Kasumi-1 (cell line): ENCODE measurements at regions not wholly inside any gene's neighbourhood (a gene's known extent, or its start where the extent isn't known, plus 50 kb on each side); places are given as distances from the start of the nearest gene placed in this dataset.
A peak's percentile ranks its signal among the peaks of the same experiment; 100 is the strongest.

ENCODE experiments used
- DNase-seq, 2 experiments: peaks; one replicate each; lab custom pipeline; 2025; lab: John Stamatoyannopoulos, UW

GRCh38 chr4:20520901-20521300, 179.4 kb upstream of the PACRGL start:
- no peak for DNase-seq

DNA sequence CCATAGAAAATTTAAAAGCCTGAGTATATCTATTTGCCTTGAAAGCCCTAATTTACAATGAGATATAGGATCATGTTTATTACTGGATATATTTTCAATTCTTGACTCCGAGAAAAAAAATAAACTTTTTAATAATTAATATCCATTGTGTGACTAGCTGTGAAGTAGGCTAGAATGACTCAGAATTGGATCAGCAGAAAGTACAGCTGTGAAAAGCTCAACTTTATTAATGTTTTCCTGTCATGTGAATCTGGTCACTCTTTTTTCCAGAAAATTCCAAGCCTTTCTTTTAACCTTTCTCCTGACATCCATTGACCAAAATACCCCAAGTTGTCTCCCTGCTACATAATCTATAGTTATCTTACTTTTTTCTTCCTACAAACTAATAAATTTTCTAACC, 171.8 kb upstream of the PACRGL start:
- no peak for DNase-seq

- no peak for DNase-seq
These were observed 170.6 kb upstream of the PACRGL start for GRCh38 chr4:20529691-20530090.

DNA sequence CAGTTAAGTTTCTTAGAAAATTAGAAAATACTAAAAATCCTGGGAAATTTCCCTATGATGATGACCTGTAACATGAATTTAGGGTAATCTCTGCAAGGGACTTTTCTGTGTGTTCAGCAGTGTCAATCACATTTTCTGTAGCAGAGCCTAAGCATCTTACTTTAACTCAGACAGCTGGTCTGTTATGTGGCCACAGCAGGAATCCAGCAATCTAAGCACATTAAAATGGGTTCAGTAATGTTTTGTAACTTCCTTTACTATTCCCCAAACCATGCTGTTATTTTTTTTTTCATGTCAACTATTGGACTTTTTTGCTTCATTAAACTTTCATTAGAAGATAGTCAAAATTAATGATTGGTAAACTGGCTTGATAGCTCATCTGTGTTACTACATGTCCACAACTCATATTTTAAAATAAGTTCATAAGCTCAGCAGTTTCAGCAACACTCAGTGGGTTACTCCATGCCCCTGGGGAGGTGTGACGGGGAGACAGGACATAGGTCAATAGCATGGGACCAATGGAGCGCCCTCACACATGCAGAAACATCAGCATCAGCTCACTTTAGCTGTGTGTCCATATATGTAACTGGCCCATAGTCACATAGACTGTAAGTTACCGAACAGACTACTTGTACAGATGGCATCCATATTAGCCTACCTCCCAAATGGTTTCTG, 168.0 kb upstream of the PACRGL start:
- DNase-seq, result no peak

DNA sequence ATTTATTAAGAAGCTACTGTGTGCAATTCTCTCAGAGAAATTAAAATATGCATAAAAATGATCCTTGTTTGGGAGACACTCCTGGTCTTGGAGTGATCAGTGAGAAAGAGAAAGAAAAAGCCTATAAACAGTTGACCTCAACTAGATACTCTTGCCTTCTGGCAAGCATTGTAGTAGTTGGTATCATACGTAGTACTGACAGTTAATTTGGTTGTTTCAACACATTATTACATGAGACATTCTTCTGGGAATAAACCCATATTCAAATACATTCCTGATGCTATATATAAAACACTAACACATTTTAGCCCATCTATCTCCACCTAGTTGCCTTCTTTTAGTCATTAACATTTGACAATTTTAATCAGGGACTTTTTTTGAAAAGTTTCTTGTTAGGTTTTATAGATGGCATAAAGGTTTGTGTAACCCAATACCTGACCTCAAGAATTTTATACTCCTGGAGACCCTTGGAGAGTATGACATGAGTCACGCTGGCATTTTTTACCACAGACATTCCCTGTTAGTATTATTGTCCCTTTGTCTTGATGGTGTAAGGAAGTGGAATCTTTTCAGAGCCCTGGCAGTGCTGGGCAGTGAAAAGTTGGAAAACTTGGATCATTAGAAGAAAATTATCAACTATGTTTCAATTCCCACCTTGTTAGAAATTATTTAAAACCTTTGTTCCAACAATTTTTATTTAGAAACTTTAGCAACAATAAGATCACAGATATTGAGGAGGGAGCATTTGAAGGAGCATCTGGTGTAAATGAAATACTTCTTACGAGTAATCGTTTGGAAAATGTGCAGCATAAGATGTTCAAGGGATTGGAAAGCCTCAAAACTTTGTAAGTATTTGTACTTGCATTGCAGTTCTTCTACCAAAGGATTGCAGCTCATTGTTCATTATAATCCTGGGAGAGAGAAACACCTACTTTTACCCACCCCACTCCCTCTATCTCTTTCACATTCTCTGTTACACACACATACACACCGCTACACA, 167.1 kb upstream of the PACRGL start:
- DNase-seq, result no peak

DNA sequence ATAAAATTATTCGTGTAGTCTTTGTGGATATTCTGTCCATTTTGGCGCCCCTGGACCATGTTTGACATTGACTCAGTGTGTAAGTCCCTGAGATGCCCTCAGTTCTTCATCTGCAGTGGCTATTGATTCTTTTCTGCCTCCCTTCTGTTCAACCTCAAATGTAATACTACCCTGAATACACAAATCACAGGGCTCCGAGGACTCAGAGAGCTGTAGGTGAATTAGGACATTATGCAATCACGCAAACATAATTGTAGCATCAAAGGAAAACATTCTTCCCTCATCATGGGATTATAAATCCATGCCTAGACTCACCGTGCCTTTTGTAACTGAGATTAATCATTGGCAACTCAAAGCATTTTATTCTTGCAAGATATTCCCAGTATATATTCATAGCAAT, 161.4 kb upstream of the PACRGL start:
- no peak for DNase-seq

- DNase-seq, result no peak
These were observed 157.1 kb upstream of the PACRGL start for GRCh38 chr4:20543131-20543530.

DNA sequence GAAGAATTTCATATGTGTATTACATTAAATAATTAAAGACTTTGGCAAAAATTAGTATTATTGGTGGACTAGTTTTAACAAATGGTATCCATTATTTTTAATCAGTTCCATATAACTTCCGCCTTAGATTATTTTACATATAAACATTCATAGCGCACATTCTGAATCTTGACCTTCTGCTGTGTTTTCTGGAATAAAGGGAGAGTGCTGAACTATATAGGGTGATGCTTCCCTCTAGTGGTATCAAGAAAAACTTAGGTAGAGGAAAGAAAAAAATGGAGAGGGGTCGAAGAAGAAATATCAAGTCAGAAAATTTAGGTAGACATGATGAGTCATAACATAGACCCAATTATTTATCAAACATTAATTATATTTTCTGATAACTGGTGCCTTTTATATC, 155.6 kb upstream of the PACRGL start:
- peak; percentile 62 to 65 for DNase-seq

DNA sequence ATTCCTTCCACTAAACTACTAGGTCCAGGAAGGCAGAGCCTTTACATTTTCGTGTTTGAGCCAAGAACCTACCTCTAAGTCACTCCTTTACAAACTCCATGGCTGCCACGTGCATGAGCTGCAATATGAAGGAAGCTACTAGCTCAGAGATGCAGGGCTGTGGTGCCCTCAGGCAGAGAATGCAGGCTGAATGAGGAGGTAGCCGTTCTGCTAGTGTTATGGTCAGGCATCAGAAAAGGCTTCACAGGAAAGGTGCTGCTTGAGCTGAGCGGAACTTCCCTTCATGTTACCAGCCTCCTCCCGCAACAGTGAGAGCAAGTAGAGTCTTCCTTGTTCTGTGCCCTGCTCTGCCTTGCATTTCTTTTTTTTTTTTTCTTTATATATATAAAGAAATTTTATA, 148.3 kb upstream of the PACRGL start:
- DNase-seq, result no peak

DNA sequence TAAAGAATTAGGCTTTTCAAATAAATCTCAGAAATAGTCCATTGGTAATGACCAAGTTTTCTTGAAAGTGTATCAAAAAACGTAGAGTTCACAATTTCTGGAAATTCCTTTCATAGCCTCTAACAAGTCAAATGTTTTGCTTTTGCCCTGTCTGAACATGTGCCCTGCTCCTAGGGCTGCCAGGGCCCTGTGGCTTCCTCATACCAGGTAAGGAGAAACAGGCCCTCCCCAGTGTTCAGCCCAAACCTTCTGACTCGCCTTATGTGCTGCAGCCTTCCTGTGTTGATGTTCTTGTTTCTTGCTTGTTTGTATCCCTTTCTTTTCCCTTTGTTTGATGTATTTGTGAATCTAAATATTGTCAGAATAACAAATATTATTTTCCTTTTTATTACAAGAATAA, 146.1 kb upstream of the PACRGL start:
- DNase-seq, result no peak

DNA sequence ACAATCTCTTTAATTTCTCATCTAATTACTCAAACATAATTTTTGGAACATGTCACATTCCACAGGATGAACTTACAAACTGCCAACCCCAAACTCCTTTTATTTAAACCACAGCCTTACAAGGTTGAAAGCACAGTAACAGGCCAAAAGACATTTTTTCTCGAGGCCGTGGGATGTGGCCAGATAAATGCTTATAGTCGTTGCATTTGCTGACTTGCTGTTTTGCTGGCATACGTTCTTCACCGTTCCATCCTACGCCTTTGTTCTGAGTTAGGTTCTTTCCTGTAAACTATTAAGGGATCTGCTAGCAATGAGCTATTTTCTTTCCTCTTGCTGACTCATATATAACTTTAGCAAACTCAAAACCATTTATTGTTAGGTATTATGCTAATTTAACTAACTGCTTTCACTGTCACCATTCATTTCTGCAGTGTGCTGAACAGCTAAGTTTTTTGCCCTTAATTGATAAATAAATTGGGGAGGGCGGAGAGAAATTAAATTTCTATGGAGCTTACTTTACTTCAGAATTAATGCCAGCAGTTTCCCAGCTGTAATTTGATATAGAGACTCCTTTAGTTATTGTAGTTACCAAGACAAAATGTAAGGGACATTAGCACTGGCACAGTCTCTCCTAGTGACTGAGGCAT, 135.1 kb upstream of the PACRGL start:
- no peak for DNase-seq

DNA sequence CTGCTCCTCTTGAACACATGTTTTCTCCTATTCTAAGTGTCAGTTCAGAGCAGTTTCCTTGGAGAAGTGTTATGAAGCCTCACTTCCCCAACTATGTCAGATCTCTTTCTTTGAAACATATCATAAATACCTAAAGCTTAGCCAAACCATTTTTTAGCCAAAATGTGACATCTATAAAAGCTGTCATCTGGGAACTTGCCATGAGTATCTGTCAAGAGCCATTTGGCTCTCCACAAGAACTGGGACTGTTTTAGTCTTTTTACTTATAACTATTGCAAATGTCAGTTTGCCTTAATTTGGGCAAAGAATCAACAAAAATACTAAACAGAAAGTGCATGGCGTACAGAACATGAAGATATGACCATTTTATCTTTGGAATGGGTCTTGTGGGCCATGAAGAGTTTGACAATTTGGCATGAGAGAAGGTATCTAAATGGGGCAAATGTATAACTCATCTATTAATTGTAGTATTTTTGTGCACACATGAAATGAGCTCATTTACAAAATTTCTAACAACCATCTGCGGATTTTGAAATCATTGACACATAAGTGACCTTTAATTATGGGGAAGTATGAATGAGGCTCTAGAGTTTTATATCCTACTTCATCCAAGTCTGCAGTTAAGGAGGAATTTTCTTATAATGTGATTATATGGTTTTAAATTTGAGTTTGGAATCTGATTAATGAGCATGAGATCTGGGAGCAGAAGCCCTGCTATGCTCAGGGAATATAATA, 129.1 kb upstream of the PACRGL start:
- DNase-seq, result no peak

- DNase-seq, result no peak
These were observed 127.3 kb upstream of the PACRGL start for GRCh38 chr4:20572976-20573375.

DNA sequence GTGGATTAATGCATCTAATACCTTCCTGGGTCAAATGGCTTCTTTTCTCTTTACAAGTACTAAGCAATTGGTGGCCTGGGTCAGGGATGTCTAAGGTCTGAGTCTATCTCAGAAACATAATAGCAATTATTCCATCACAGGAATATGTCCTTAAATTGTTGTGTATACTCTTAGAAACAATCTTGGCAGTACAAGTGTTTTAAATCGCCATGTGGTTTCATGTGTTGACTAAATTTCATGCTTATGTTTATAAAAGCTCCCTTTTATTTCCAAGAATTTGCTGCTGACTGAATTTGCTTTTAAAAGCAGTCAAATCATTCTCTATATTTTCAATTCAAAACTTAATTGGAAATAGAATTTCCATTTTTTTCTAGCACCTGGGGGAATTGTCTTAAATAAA, 125.3 kb upstream of the PACRGL start:
- DNase-seq, result no peak

DNA sequence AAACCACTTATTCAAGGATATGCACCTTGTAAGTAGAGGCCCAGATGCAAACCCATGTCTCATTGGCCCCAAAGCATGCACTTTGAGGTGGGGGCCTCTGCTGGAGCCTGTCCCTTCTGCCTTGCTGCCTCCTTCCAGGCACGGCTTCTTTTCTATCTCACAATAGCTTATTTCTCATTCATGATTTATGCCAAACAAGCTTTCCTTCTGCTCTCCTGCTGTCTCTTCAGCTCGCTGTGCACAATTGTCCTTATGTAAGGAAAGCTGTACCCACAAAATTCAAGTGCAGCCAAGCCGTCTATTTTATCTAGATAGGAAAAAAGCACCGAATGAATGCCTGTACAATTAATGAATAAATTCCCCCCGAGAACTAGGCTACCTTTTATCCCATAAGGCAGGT, 124.8 kb upstream of the PACRGL start:
- DNase-seq, result no peak

GRCh38 chr4:20576861-20577260, 123.4 kb upstream of the PACRGL start:
- no peak for DNase-seq

DNA sequence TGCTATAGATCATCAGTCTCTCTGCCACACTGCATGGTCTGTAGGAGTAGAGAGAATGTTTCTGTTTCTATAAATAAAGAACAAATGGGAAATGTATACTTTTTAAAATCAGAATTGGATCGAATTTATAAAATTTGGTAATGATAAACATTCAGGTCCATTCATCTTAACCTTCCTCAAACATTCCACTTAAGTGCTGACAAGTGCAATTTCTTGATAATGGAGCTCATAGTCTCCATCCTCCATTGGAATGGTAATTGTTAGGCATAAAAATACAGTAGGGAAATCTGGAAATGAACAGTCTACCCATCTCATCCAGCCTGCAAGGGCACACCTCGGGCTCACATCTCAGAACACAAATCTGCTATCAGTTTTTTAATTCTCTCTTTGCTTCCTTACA, 122.6 kb upstream of the PACRGL start:
- no peak for DNase-seq

GRCh38 chr4:20580907-20581306, 119.4 kb upstream of the PACRGL start:
- DNase-seq, result no peak

GRCh38 chr4:20589436-20589835, 110.8 kb upstream of the PACRGL start:
- DNase-seq, result no peak

DNA sequence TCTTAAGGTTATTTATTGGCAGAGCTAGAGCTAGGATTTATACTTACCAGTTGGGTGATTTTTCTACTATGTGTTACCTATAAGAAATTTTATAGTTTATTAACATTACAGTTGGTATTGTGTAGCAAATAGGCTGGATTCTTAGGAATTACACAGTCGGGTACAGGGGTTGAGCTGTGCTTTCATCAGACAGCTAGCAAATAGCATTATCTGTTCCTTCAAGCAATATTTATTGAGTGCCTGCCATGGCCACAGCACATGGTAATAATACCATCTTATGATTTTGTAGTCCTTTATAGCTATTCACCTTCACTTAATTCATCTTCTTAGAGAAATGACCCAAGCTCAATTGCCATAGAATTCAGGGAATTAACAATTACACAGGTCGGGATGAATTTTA, 109.4 kb upstream of the PACRGL start:
- DNase-seq, result no peak

GRCh38 chr4:20591571-20591970, 108.7 kb upstream of the PACRGL start:
- DNase-seq, result no peak

- no peak for DNase-seq
These were observed 108.2 kb upstream of the PACRGL start for GRCh38 chr4:20592013-20592412.
